SK-N-SH treated with all-trans-retinoic acid at 6 μM for 48 hours (cell line): ENCODE measurements at regions not wholly inside any gene's neighbourhood (a gene's known extent, or its start where the extent isn't known, plus 50 kb on each side); places are given as distances from the start of the nearest gene placed in this dataset.

Source experiments
- ATAC-seq: fragments of 200-7000 bp; cut with Tn5 transposase; 3 replicates; pipeline ENCODE4 v1.9.1; 2020; ENCODE audit warnings: mild to moderate bottlenecking, moderate library complexity
- ARNTL ChIP-seq: fragments of 450-650 bp; formaldehyde crosslinking; IDR thresholded peaks from 2 replicates; pipeline ENCODE4 v1.5.0; 2020; ENCODE audit warnings: low read depth, mild to moderate bottlenecking, moderate library complexity, borderline replicate concordance
- BACH2 ChIP-seq: fragments of 250-450 bp; sonication (Bioruptor Pico); IDR thresholded peaks from 2 replicates; pipeline ENCODE4 v1.9.0; 2021; ENCODE audit warnings: mild to moderate bottlenecking, borderline replicate concordance
- CREB5 ChIP-seq: fragments of 250-450 bp; sonication (Bioruptor Pico); IDR thresholded peaks from 2 replicates; pipeline ENCODE4 v1.5.1; 2020; ENCODE audit warnings: low read depth, mild to moderate bottlenecking, moderate library complexity
- CSRNP3 ChIP-seq: fragments of 250-450 bp; sonication (Bioruptor Pico); IDR thresholded peaks from 2 replicates; pipeline ENCODE4 v1.5.1; 2021; ENCODE audit warnings: mild to moderate bottlenecking, moderate library complexity
- ESRRG ChIP-seq: fragments of 250-450 bp; sonication (Bioruptor Pico); IDR thresholded peaks from 2 replicates; pipeline ENCODE4 v1.6.1; 2021; ENCODE audit warnings: mild to moderate bottlenecking
- GLIS3 ChIP-seq: fragments of 250-450 bp; sonication (Bioruptor Pico); IDR thresholded peaks from 2 replicates; pipeline ENCODE4 v1.5.0; 2020; ENCODE audit warnings: mild to moderate bottlenecking, moderate library complexity
- ISL1 ChIP-seq: fragments of 250-450 bp; sonication (Bioruptor Pico); IDR thresholded peaks from 2 replicates; pipeline ENCODE4 v2.1.2; 2022; ENCODE audit warnings: mild to moderate bottlenecking, moderate library complexity
- OSR1 ChIP-seq: fragments of 250-450 bp; sonication (Bioruptor Pico); IDR thresholded peaks from 2 replicates; pipeline ENCODE4 v1.8.0; 2022; ENCODE audit warnings: moderate library complexity, mild to moderate bottlenecking, inconsistent platforms
- PATZ1 ChIP-seq: fragments of 250-450 bp; sonication (Bioruptor Pico); IDR thresholded peaks from 2 replicates; pipeline ENCODE4 v1.8.0; 2020; ENCODE audit warnings: mild to moderate bottlenecking, moderate library complexity, borderline replicate concordance
- POU6F1 ChIP-seq: fragments of 250-450 bp; sonication (Bioruptor Pico); IDR thresholded peaks from 2 replicates; pipeline ENCODE4 v1.8.0; 2021; ENCODE audit warnings: low read depth, mild to moderate bottlenecking, moderate library complexity, borderline replicate concordance
- PPARA ChIP-seq: fragments of 250-450 bp; sonication (Bioruptor Pico); IDR thresholded peaks from 2 replicates; pipeline ENCODE4 v1.5.0; 2020; ENCODE audit warnings: mild to moderate bottlenecking, borderline replicate concordance
- SNAI2 ChIP-seq: fragments of 250-450 bp; sonication (Bioruptor Pico); IDR thresholded peaks from 2 replicates; pipeline ENCODE4 v1.5.0; 2020; ENCODE audit warnings: mild to moderate bottlenecking, moderate library complexity
- TCF4 ChIP-seq: fragments of 250-450 bp; sonication (Bioruptor Pico); IDR thresholded peaks from 2 replicates; pipeline ENCODE4 v1.8.0; 2021; ENCODE audit warnings: mild to moderate bottlenecking, moderate library complexity, borderline replicate concordance
- TOX ChIP-seq: fragments of 250-450 bp; sonication (Bioruptor Pico); IDR thresholded peaks from 2 replicates; pipeline ENCODE4 v1.8.0; 2021; ENCODE audit warnings: mild to moderate bottlenecking, moderate library complexity, borderline replicate concordance
- TSHZ2 ChIP-seq: fragments of 250-450 bp; sonication (Bioruptor Pico); IDR thresholded peaks from 2 replicates; pipeline ENCODE4 v1.5.0; 2020; ENCODE audit warnings: mild to moderate bottlenecking, moderate library complexity
- ZC3H10 ChIP-seq: fragments of 250-450 bp; sonication (Bioruptor Pico); IDR thresholded peaks from 2 replicates; pipeline ENCODE4 v1.5.1; 2021; ENCODE audit warnings: mild to moderate bottlenecking, moderate library complexity
- ZFP3 ChIP-seq: fragments of 250-450 bp; sonication (Bioruptor Pico); IDR thresholded peaks from 2 replicates; pipeline ENCODE4 v1.5.0; 2020; ENCODE audit warnings: mild to moderate bottlenecking, moderate library complexity
- ZFP30 ChIP-seq: fragments of 450-650 bp; formaldehyde crosslinking; IDR thresholded peaks from 2 replicates; pipeline ENCODE4 v1.5.0; 2022; ENCODE audit warnings: mild to moderate bottlenecking, moderate library complexity
- ZNF565 ChIP-seq: fragments of 450-650 bp; formaldehyde crosslinking; conservative IDR thresholded peaks from 2 replicates; pipeline ENCODE4 v1.5.0; 2020; ENCODE audit warnings: low read depth, mild to moderate bottlenecking, moderate library complexity

- peak; percentile 21 for ATAC-seq
- TF ChIP-seq TCF4 (no peak), GLIS3 (CRISPR knock-in tag) (no peak)
Measured at GRCh38 chr1:70503358-70503757, 92.3 kb downstream of the CTH start.

- TF ChIP-seq PATZ1 (0 out of 2 replicates have a peak, but pooled peaks have one; percentile 13), CSRNP3 (CRISPR knock-in tag) (no peak; the same call in 1 of the 2 replicates), ISL1 (CRISPR knock-in tag) (peak; percentile 94), TSHZ2 (CRISPR knock-in tag) (peak; percentile 83), TOX (CRISPR knock-in tag) (peak; percentile 68; the same call in 1 of the 2 replicates), TCF4 (peak; percentile 81; the same call in 1 of the 2 replicates), ZFP3 (no peak), POU6F1 (CRISPR knock-in tag) (no peak), CREB5 (peak; percentile 54; the same call in 1 of the 2 replicates), ZC3H10 (CRISPR knock-in tag) (0 out of 2 replicates have a peak, but pooled peaks have one; percentile 67)
- TF ChIP-seq, all 23 proteins: peak for 7
- peak; percentile 65 for ATAC-seq
Measured at GRCh38 chr1:70504176-70504820, 93.2 kb downstream of the CTH start.

- peak; percentile 91 for ATAC-seq
- TF ChIP-seq ZFP30 (CRISPR knock-in tag) (no peak), CREB5 (peak; percentile 92), GLIS3 (CRISPR knock-in tag) (no peak), BACH2 (CRISPR knock-in tag) (no peak), TSHZ2 (CRISPR knock-in tag) (no peak), ISL1 (CRISPR knock-in tag) (peak; percentile 88), SNAI2 (no peak), CSRNP3 (CRISPR knock-in tag) (no peak; the same call in 1 of the 2 replicates), PPARA (no peak), OSR1 (no peak), ZFP3 (no peak), ZNF565 (CRISPR knock-in tag) (no peak), ESRRG (CRISPR knock-in tag) (no peak), PATZ1 (no peak), ARNTL (no peak)
Measured at GRCh38 chr1:70504821-70505193, 93.7 kb downstream of the CTH start.
